GM11168 (cell line): ENCODE measurements at regions not wholly inside any gene's neighbourhood (a gene's known extent, or its start where the extent isn't known, plus 50 kb on each side); places are given as distances from the start of the nearest gene placed in this dataset.
"Not testable (repeated sequence)": the region's sequence is repeated elsewhere in the genome, so short reads cannot be mapped to it uniquely, and the experiment has no call there.

Source experiments
- in situ Hi-C: fragments of 300-500 bp; cut with MboI; formaldehyde crosslinking; loops from one replicate; pipeline ENCODE4 v1.12.0; 2022; ENCODE audit warnings: low sequenced_read_pairs; ENCODE audit not compliant: unreplicated experiment

DNA sequence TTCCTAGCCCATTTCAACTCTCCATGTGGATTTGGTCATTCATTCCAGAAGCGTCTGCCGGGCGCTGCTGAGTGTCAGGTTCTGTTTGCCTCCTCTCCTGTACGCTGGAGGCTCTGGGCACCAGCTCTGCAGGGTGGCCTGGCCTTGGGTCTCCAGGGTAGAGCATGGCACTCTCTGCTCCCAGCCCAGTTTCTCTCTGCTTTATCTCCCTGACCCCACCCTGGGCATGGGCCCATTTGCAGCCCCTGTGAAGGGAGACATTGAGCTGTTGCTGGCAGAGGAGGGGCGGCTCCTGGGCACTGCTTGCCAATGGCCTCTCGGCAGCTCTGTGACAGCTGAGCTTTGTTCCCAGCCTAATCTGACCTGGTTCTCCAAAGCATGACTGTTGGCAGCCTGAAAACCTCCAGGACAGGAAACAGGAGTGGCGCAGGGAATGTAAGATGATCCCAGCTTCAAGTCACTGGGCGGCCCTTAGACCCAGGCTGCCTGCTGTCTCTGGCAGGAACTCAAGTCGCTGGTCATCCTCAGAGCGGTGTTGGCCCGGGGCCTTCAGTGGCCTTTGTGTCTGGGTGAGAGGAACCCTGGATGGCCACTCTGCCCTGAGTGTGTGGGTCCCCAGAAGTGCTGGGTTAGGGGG lies 146.8 kb downstream of the SEC14L1 start:
- in situ Hi-C loops, result no loop called here

GRCh38 chr17:77288115-77288619 lies 147.4 kb downstream of the SEC14L1 start:
- in situ Hi-C loops, result no loop called here

DNA sequence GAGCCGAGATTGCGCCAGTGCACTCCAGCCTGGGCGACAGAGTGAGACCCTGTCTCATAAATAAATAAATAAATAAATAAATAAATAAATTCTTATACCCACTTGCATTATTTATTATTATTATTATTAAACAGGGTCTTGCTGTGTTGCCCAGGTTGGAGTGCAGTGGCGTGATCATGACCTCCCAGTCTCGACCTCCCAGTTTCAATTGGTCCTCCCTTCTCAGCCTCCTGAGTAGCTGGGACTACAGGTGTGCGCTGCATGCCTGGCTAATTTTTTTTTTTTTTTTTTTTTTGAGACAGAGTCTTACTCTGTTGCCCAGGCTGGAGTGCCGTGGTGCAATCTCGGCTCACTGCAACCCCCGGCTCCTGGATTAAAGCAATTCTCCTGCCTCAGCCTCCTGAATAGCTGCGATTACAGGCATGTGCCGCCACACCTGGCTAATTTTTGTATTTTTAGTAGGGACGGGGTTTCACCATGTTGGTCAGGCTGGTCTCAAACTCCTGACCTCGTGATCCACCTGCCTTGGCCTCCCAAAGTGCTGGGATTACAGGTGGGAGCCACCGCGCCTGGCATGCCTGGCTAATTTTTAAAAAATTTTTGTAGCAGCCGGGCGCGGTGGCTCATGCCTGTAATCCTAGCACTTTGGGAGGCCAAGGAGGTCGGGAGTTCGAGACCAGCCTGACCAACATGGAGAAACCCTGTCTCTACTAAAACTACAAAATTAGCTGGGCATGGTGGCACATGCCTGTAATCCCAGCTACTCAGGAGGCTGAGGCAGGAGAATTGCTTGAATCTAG lies 150.2 kb downstream of the SEC14L1 start:
- in situ Hi-C loops, result not testable (repeated sequence)

GRCh38 chr17:77291591-77292386 lies 151.0 kb downstream of the SEC14L1 start:
- in situ Hi-C loops, result no loop called here

DNA sequence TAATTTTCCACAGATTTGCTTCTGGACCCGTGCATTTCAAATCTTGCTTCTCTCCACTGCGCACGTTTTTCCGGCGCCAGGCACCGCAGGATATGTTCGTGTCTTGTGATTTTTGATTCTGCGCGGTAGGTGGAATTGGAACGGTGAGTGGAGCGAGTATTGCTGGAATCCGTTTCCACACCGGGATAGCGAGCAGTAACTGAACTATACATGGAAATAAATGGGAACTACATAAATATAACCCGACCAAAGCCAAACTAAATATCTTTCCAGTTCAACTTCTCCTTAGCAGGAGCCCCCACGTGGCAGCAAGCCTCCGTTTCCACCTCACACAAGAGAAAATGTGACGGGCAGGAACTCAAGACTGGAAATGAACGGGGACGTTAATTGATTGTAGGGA lies 154.0 kb downstream of the SEC14L1 start:
- in situ Hi-C loops, result no loop called here

DNA sequence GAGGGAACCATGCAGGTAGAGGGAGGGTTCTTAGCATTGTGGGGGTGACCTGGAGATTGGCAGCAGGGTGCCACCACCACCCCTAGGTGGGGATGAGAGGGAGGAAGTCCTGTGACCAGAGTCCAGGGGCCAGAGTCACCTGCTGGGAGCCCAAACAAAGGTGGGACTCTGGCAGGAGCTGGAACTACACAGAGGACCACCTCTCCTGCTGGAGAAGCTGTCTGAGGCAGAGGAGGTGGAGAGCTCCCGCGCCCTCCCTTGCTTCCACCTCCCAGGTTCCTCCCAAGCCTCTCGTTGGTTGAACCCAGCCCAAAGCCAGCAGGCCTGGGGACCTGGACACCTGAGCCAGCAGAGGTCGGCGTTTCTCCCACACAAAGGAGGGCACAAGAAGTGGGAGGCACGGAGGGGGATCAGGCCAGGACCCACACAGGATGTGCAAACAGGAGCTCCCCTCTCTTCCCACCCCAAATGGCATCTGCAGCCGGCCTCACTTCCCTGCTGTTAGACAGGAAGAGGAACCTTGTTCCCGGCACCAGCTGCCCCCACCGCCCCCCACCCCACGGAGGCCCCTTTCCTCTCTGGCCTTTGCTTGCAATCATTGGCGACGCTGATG lies 154.6 kb downstream of the SEC14L1 start:
- in situ Hi-C loops, result no loop called here

- in situ Hi-C loops, result no loop called here
Observed at GRCh38 chr17:77296769-77297409, 156.1 kb downstream of the SEC14L1 start.

- in situ Hi-C loops, result no loop called here
Observed at GRCh38 chr17:77297693-77298666, 157.2 kb downstream of the SEC14L1 start.

- in situ Hi-C loops, result no loop called here
Observed at GRCh38 chr17:77298811-77299210, 158.0 kb downstream of the SEC14L1 start.

DNA sequence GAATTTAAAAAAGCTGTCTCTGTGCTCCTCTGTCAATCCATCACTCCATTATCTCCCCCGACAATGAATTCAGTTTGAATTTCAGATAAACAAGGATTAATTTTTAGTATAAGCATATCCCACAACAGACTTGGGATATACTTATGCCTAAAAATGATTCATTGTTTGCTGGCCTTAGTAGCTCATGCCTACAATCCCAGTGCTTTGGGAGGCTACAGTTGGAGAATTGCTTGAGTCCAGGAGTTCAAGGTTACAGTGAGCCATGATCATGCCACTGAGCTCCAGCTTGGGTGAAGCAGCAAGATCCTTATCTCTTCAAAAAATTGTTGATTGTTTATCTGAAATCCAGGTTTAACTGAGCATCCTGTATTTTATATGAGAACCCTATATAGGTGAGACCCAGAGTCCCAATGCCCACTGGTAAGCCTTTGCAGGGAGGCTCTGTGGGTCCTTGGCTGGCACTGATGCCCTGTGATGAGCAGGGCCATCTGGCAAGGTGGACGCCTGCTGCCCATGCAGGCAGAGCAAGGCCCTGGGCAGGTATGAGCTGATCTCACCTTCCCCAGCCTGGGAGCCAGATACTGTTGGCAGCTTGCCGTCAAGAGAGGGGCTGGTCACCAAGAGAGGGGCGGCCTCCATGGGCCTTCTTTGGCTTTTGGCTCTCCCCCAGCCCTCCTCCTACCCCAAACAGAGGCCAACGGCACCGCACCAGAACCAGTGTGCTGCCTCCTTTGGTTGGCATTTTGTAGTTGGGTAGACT lies 158.7 kb downstream of the SEC14L1 start:
- in situ Hi-C loops, result no loop called here

- in situ Hi-C loops, result no loop called here
Observed at GRCh38 chr17:77300016-77300686, 159.4 kb downstream of the SEC14L1 start.

DNA sequence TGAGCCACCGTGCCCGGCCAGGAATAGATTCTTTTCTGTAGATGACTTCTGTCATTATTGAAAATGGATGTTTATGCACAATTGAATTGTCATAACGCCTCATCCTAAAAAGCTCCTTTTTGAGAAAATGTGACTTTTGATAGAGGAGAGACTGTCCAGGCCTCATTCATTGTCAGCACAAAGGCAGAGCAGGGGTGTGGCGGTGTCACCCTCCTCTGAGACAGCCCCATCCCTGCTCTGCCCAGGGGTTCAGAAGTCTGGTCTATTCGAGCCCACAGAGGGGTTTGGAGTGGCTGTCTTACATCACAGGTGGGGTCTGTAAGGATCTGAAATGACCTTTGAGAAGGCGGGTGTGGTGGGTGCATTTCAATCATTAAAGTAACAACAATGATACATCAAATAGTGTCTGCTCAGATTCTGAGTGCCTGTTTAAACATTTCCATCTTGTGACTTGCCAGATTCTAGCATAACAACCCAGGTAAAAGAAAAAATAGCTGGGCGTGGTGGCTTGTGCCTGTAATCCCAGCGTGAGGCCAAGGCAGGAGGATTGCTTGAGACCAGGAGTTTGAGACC lies 161.0 kb downstream of the SEC14L1 start:
- in situ Hi-C loops, result no loop called here

GRCh38 chr17:77302682-77303081 lies 161.9 kb downstream of the SEC14L1 start:
- in situ Hi-C loops, result no loop called here

GRCh38 chr17:77303620-77304019 lies 162.9 kb downstream of the SEC14L1 start:
- in situ Hi-C loops, result no loop called here

GRCh38 chr17:77304051-77304745 lies 163.4 kb downstream of the SEC14L1 start:
- in situ Hi-C loops, result no loop called here

DNA sequence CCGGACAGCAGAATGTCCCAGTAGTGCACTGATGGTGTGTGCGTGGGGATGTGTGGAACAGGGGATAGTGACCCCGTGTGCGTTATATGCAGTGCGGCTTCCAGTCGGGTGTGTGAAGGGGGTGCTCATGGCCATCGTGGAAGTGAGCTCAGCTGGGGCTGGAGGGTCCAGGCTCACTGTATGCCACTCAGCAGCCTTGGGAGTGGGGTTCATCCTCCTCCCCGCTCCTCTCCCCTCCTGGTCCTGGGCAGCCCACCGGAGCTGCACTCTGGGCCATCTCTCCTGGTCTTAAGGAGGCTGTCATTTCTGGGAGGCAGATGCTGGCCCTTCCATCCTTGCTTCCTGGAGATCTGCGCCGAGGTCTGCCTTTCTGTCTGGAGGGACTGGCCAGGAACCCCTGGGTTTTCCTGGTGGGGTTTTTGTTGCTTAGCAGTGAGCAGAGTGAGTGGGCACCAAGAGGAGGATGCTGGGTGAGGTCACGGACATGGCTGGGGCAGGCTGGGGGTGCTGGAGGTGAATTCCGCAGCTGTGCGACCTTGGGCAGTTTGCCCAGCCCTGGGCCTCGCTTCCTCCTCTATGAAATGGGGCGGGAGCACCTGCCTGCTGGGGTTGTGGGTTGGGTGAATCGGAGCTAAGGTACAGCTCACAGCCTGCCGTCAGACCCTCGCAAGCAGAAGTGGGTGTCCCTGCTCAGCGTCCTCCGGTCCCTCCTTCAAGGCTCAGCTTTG lies 164.1 kb downstream of the SEC14L1 start:
- in situ Hi-C loops, result no loop called here
